Kasumi-1 (cell line): ENCODE measurements at regions not wholly inside any gene's neighbourhood (a gene's known extent, or its start where the extent isn't known, plus 50 kb on each side); places are given as distances from the start of the nearest gene placed in this dataset.
A peak's percentile ranks its signal among the peaks of the same experiment; 100 is the strongest.

Experiments
- DNase-seq, 2 experiments: peaks; one replicate each; lab custom pipeline; 2025; lab: John Stamatoyannopoulos, UW

DNA sequence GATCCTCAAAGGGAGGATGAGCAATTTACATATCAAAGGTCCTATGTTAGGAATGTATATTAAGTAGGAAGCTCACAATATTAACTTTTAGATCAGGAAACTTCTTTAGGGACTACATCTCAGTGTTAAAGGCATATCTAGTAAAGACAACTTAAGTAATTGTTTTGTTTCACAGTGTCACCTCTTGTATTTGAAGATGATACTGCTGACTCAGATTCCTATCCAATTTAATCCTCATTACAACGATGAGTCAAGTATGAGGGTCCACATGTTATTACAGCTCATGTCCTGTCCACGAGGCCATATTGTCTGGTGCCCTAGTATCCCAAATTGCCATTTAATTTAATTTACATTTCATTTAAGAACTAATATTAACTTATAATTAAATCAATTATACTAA, 523.9 kb downstream of the CCDC85A start:
- no peak for DNase-seq

DNA sequence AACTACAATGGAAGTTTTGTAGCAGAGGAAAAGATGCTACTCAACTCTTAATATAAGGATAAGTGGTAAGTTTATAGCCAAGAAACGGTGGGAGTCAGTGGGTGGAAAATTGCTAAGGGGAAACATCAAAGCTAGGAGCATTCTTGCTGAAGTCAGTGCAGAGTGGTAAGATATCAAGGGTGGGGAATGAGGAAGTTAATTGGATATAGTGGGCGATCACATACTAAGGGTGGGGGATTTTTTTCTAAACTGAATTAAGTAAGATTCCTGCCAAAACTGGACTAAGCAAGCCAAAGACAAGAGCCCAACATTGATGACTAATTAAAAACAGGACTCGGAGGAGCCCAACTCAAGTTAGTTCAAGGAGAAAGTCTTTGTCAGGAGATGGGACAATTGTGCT, 525.4 kb downstream of the CCDC85A start:
- no peak for DNase-seq

DNA sequence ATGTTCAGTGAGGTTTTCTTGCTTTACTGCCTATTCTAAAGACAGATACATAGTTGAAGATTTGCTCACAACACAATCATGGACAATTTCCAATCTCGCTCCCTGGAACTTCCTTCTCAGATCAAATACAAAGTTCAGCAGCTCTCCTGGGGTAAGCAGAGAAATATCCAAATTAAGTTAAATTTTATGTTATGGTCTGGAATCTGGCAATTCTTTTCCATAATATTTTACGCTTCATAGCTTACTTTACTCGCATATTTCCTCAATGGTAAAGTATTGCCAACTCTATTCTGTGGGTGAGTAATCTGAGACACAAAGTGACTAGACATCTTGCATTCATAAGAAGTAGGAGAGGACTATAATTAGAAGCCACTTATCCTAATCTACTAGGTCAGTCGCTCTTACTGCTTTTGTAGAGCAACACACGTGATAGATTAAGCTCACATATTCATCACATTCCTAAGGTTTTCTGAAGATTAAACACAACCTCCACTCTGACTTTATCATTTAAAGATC, 529.4 kb downstream of the CCDC85A start:
- no peak for DNase-seq

GRCh38 chr2:56713978-56714377, 530.2 kb downstream of the CCDC85A start:
- no peak for DNase-seq

DNA sequence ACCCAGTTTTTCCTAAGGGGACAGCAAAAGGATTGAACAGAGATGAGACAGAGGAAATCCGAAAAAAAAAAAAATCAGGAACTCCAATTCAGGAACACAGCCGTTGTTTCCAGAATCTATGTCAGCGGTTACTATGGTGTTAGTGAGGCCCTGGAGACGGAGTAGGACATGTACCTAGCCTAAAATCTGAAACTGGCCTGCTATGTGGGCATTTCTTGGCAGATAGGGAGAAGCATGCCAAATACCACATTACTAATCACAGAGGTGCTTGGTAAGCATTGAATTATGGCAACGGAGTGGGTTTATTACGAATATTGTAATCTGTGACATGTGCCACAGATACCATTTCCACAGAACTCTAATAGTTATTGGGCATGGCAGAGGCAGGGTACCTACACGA, 530.6 kb downstream of the CCDC85A start:
- DNase-seq: no peak

GRCh38 chr2:56715683-56716082, 531.9 kb downstream of the CCDC85A start:
- no peak for DNase-seq

DNA sequence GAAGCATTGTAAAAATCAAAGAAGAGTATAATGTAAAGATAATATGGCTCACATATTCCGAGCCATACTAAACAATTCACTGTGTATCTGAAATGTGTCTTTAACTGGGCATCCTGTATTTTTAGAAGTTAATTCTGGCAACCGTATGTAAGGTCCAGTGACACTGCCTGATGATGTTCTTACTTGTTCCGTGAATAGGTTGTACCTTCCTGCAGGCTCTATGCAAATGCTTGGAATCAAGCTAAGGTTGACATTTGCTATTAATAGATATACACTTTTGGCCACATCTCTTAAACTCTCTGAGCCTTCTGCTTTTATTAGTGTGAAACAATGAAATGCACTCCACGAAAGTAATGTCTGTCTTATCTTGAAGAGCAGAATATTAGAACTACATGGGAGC, 534.6 kb downstream of the CCDC85A start:
- DNase-seq: no peak

- no peak for DNase-seq
Observed at GRCh38 chr2:56729212-56729611, 545.4 kb downstream of the CCDC85A start.

GRCh38 chr2:56732946-56733345, 549.2 kb downstream of the CCDC85A start:
- no peak for DNase-seq

- DNase-seq: no peak
Observed at GRCh38 chr2:56739413-56739812, 555.6 kb downstream of the CCDC85A start.

DNA sequence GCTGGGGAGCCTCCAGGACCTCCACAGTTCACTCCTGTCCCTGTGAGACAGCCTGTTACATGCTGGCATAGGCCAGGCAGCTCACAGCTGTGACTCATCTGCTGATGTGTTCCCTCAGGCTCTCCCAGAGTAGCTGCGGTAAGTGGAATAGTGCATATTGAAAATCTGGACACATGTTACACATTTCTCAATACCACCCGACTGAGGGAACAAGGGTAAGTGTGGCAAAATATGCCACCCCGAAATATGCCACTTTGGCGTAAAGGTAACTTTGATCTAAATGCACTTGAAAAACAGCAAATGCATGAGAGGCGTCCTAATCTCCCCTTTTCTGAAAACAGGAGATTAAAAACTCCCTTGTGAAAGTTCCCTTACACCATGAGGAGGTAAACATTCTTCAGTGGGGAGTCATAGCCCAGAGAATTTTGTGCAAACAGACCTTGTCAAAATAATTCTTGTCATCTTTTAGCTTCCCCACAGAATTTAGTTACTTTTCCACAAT, 557.9 kb downstream of the CCDC85A start:
- DNase-seq: no peak

GRCh38 chr2:56743807-56744206, 560.0 kb downstream of the CCDC85A start:
- no peak for DNase-seq

GRCh38 chr2:56749152-56749752, 565.5 kb downstream of the CCDC85A start:
- DNase-seq: peak; percentile 44 to 72

DNA sequence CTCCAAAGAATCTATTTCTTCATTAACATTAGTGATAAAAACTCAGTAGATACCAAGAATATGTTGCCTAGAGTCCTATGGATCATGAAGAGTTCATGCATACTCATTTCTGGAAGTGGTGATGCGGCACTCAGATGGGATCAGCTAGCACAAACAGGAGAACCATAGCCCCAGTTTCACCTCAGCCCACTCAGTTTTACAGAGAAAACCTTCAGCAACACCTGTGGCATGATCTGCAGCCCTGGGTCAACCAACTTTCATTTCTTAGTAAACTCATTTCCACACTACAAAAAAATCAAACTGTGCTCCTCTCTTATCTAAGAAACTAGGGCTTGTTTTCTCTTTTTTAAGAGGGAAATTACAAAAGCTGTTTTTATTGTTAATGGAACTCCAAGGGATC, 569.4 kb downstream of the CCDC85A start:
- DNase-seq: no peak

DNA sequence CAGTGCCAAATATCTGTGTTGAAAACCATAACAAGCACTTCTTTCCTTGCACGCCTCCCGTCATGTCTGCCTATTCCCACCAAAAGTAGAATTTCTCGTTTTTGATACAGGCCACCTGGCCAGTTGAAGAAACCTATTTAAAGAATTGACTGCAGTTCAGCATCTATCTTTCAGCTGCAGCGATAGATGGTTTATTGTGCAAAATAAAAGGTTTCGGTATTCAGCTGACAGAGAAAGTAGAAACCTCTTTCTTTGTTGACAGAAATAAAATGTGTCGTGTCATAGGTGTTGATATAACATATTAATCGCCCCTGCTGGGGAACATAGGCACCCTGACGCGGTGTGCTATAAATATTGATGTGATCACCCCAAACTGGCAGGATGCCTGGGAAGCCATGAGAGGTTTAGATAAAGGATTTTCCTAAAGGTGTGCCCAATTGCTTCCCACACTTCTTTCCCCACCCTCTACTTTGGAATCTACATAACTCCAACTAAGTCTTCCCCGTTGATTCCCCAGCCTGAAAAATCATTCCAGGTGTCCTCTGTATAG, 570.4 kb downstream of the CCDC85A start:
- DNase-seq: no peak

DNA sequence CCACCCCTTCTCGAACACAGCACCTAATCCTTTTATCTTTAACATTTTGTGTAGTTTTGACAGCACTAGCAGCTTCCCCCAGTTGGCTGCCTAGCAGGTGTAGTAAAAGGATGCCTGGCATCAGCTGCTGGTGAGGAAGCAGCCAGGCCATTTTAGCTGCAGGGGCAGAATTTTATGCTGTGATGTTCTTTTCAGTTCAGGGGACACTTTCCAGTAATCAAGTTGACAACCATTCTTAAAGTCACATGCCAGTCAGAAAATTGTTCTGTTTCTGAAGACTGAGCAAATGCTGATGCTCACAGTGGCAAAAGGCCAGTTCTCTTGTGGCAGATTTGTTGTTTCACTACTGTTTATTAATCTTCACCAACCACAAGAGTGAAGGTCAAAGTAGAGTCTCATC, 570.8 kb downstream of the CCDC85A start:
- DNase-seq: no peak

GRCh38 chr2:56757884-56758545, 574.2 kb downstream of the CCDC85A start:
- no peak for DNase-seq

DNA sequence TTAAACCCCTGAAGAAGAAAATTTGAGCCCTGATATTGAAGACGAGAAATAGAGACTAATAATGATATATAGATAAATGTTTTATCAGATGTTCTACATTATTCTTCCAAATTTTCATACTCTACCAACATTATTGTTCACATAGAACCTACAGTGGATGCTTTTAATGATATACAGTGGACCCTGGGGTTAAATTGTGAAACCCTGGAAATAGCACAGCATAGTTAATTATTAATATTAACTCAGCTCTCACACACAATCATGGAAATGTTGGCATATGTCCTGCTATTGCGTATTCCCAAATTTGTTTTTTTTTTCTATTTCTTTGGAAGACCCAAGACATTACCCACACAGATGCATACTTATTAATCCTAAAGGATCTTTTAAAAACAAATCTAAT, 579.9 kb downstream of the CCDC85A start:
- DNase-seq: no peak

DNA sequence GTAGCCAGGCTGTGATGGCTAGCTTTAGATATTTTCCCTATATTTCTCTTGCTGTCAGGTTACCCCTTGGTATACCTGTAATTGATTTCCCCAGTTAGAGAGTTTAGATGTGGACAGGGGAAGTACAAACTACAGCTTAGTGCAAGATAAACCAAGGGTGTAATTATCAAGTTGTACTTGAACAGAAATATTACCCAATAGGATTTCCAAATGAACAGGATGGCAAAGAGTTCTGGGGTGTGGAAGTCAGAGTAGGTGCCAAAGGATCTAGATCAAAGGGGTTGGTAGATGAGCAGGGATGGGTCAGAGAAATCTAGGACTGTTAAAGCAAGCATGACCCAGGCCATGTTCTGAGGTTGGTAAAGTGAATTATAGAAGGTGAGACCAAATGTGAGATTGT, 585.2 kb downstream of the CCDC85A start:
- no peak for DNase-seq

DNA sequence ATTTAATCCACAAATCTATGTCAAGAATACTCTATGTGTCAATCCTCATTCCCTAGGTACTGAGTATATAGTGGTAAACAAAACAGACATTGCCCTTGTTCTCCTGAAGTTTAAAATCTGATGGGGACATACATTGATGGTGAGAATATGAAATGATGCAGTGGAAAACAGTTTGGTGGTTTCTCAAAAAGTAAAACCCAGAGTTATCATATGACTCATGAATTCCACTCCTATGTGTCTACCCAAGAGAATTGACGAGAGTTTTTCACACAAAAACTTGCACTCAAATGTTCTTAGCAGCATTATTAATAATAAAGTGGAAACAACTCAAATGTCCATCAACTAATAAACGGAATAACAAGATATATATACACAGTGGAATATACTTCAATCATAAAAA, 586.7 kb downstream of the CCDC85A start:
- DNase-seq: no peak

DNA sequence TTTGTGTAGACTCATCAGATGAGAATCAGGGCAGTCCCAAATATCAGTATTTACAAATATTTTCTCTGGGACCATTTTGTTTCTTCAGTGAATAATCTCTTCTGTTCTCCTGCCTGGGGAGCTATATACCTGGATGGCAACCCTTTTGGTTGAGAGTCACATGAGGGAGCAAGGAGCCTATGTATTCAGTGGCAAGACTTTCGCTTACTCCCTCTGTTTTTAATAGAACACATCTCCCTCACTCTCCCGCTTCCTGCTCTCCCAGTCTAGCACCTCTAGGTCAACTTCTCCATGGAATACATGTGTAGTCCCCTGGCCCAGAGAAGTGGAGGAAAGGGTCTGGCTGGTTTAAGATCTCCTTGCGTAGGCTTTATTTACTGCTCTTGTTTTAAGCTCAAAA, 600.3 kb downstream of the CCDC85A start:
- no peak for DNase-seq

DNA sequence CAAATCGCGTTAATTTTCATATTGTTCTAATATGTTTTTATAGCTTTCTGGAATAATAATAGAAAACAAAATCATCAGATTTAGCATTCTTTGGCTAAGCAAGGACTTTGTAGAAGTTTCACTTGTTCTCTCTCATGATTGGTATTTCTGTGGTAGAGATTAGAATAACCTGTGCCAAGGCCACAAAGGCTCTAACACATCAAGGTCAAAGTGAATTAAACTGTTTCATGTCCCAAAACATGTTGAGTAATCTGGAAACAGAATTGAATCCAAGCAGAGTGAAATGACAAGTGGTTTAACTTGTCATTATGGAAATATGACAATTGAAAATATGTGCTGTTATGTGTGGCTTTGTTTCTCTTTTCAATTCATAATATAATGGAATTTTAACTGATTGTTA, 617.4 kb downstream of the CCDC85A start:
- no peak for DNase-seq

GRCh38 chr2:56801770-56802169, 618.0 kb downstream of the CCDC85A start:
- DNase-seq: no peak
